Cardiac fibroblast (primary cell): ENCODE measurements at regions not wholly inside any gene's neighbourhood (a gene's known extent, or its start where the extent isn't known, plus 50 kb on each side); places are given as distances from the start of the nearest gene placed in this dataset.
A peak's percentile ranks its signal among the peaks of the same experiment; 100 is the strongest.

Experiments
- DNase-seq, 2 donors: peaks; one replicate each; pipeline versions ENCODE4 v3.0.0 to v3.0.0-alpha.2; 2010; ENCODE audit warnings: low read depth in 2 of 2
- H3K4me3 ChIP-seq, 2 donors: replicated peaks in 1 of 2; 1 replicate in 1 of 2; 2 replicates in 1 of 2; pipeline ENCODE4 v1.5.1; 2011; ENCODE audit warnings: low read depth in 2 of 2, low read length in 2 of 2, mild to moderate bottlenecking in 2 of 2, moderate library complexity in 1 of 2
- TF ChIP-seq, protein P1 (sequence below): IDR thresholded peaks from one replicate; pipeline ENCODE4 v1.5.1; 2011; ENCODE audit warnings: low read depth, mild to moderate bottlenecking, low read length, inconsistent platforms

DNA sequence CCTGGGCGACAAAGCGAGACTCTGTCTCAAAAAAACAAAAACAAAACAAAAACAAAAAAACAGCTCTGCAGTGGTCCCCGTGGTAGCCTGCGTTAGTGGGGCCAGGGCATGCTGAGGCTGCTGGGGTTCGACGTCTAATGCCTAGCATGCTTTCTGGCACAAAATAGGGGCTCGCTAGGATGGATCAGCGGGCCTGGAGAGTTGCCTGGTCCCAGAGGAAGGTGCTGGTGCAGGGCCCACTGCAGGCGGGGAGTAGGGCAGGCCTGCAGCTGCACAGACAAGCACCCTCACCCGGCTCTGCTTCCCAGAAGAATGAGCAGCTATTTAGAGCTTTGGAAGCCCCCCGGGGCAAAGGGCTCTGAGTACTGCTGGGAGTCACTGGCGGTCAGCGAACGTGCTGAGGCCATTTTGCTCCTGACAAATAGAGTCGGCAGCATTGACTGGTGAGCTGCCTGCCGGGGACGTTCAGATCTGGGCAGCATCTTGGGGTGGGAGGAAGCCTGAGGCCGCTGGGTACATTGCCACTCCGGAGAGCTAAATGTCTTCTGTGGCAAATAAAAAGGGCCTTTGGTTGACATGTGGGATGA, 126.7 kb downstream of the OLFM1 start:
- TF ChIP-seq, protein P1, sequence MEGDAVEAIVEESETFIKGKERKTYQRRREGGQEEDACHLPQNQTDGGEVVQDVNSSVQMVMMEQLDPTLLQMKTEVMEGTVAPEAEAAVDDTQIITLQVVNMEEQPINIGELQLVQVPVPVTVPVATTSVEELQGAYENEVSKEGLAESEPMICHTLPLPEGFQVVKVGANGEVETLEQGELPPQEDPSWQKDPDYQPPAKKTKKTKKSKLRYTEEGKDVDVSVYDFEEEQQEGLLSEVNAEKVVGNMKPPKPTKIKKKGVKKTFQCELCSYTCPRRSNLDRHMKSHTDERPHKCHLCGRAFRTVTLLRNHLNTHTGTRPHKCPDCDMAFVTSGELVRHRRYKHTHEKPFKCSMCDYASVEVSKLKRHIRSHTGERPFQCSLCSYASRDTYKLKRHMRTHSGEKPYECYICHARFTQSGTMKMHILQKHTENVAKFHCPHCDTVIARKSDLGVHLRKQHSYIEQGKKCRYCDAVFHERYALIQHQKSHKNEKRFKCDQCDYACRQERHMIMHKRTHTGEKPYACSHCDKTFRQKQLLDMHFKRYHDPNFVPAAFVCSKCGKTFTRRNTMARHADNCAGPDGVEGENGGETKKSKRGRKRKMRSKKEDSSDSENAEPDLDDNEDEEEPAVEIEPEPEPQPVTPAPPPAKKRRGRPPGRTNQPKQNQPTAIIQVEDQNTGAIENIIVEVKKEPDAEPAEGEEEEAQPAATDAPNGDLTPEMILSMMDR = no peak
- H3K4me3 ChIP-seq = no peak overlapping the region

DNA sequence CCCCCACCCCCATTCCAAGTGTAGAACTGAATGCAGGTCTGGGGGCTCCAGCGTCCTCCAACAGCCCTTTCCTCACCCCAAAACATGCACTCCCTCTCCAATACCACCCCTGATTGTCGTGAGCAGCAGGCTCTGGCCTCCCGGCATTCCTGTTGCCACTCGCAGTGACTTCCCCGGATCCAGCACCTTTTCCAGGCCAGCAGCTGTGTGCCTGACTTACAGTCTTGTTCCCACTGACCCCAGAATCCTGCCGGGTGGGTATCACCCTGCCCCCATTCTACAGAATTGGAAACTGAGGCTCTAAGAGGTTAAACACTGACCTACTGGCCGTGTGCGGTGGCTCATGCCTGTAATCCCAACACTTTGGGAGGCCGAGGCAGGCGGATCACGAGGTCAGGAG, 127.2 kb downstream of the OLFM1 start:
- TF ChIP-seq, protein P1 = no peak
- no peak overlapping the region for H3K4me3 ChIP-seq
- DNase-seq = no peak

More for the DNA sequence above, 126.7 kb downstream of the OLFM1 start:
- no peak for DNase-seq

DNA sequence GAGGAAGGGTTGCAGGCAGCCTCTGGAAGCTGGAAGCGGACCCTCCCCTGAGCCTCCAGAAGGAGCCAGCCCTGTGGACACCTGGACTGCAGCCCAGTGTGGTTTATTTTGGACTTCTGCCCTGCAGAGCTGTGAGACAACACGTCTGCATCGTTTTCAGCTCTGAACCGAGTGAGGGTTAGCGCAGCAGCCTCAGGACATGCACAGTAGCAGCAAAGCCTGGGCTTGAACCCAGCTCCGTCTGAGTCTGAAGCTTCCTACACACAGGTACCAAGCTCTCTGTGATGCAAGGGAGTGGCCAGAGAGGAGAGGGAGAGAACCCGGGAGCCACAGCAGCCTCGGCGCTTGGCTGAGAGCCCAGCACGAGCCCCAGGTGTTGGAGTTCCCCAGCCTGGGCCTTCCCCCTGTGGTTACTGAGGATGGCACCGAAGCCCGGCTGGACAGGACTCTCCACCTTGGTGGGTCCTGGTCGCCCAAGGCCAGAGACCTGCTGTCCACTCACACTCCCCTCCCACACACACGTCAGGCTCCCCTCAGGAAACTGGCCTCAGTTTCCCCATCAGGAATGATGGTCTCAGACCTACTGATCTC, 128.2 kb downstream of the OLFM1 start:
- H3K4me3 ChIP-seq = no peak overlapping the region
- TF ChIP-seq, protein P1 = no peak
- peak in 1 of 2 donors; percentile 43 for DNase-seq

DNA sequence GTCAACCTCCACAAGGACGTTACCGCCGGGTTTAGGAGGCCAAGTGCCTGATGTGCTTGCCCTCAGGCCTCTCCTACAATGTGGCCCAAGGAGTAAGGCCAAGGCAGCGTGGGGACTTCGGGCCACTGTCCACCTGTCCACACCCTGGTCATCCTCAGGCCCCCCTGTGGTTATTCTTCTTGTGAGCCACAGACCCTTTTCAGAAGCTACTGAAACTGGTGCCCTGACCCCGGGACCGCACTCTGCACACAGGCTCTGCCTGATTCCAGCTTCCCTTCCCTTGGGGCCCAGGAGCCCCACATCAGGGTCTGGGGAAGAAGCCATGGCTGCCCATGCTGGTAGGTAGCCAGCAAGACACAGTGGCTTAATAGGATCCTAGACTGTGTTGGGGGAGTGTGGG, 128.8 kb downstream of the OLFM1 start:
- TF ChIP-seq, protein P1 = no peak
- DNase-seq = no peak
- H3K4me3 ChIP-seq = no peak overlapping the region

DNA sequence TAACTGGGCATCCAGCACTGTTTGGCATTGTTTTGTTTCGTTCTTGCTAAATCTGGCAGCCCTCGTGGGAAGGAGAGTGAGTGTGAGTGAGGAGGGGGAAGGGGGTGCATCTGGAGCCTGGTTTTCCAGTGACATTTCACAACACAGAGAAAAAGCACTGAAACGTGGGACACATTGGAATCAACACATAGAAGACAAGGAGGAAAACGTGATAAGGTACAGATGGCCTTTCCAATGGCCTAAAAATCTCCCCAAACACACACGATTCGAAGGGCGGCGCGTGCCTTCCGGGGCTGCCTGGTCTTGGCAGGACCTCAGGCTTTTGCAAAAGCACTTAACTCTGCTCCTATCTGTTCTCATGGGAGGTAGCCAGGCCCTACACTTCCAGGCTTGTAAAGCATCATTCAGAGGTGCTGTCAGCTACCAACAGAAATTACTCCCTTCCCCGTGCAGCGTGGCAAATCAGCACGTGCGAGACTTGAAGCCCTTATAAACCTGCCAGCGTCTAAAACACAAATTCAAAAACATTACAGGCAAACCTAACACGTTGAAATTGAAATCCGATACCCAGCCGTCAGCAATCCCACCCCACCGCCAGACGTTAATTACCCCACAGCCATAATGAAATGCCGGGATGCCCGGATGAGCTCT, 129.4 kb downstream of the OLFM1 start:
- TF ChIP-seq, protein P1 = no peak
- peak in 1 of 2 donors; percentile 23 for DNase-seq
- H3K4me3 ChIP-seq = no peak overlapping the region

DNA sequence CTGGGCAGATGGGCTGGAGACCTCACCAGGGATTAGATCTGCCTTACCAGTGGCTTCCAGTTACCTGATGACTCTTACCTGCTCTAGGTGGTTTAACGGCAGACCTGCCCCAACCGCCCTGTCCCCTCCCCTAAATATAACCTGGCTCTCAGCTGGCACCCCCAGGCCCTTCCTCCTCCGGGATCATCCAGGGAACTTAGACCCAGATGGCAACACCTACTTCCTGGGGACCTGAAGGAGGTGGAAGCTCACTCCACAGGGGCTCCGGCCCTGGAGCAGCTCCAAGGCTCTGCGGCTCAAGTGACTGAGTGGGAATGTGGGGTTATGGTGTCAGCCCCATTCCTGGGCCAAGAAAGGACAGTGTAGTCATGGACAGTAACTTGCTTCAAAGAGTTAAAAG, 130.4 kb downstream of the OLFM1 start:
- TF ChIP-seq, protein P1 = no peak
- DNase-seq = no peak
- no peak overlapping the region for H3K4me3 ChIP-seq
